RWPE2 (cell line): ENCODE measurements at regions not wholly inside any gene's neighbourhood (a gene's known extent, or its start where the extent isn't known, plus 50 kb on each side); places are given as distances from the start of the nearest gene placed in this dataset.
"Not testable (repeated sequence)": the region's sequence is repeated elsewhere in the genome, so short reads cannot be mapped to it uniquely, and the experiment has no call there.

Experiments used
- ATAC-seq: fragments of 200-7000 bp; cut with Tn5 transposase; 3 replicates; pipeline ENCODE4 v1.9.1; 2021; ENCODE audit warnings: low read depth
- DNase-seq: peaks from one replicate; pipeline ENCODE4 v3.0.0-alpha.2; 2020; ENCODE audit warnings: low spot score
- H3K27ac ChIP-seq: fragments of 450-650 bp; 2 replicates; pipeline ENCODE4 v1.5.1; 2017; ENCODE audit warnings: mild to moderate bottlenecking; ENCODE audit not compliant: poor library complexity, severe bottlenecking
- H3K27me3 ChIP-seq: fragments of 250-450 bp; sonication (Bioruptor Pico); 2 replicates; pipeline ENCODE4 v1.5.1; 2021; ENCODE audit warnings: mild to moderate bottlenecking, moderate library complexity; ENCODE audit not compliant: insufficient read depth, poor library complexity, severe bottlenecking
- H3K36me3 ChIP-seq: fragments of 250-450 bp; sonication (Bioruptor Pico); 2 replicates; pipeline ENCODE4 v1.5.1; 2020; ENCODE audit warnings: low read depth, mild to moderate bottlenecking, moderate library complexity
- H3K4me1 ChIP-seq: fragments of 250-450 bp; sonication (Bioruptor Pico); 2 replicates; pipeline ENCODE4 v1.5.1; 2021; ENCODE audit warnings: mild to moderate bottlenecking, moderate library complexity; ENCODE audit not compliant: insufficient read depth, poor library complexity, severe bottlenecking
- H3K4me3 ChIP-seq: fragments of 250-450 bp; sonication (Bioruptor Pico); 2 replicates; pipeline ENCODE4 v1.5.1; 2021; ENCODE audit warnings: mild to moderate bottlenecking, moderate library complexity; ENCODE audit not compliant: severe bottlenecking
- H3K9me3 ChIP-seq: fragments of 250-450 bp; sonication (Bioruptor Pico); 2 replicates; pipeline ENCODE4 v1.5.1; 2021; ENCODE audit warnings: mild to moderate bottlenecking, moderate library complexity; ENCODE audit not compliant: severe bottlenecking
- CTCF ChIP-seq: fragments of 450-650 bp; IDR thresholded peaks from one replicate; pipeline ENCODE4 v1.5.1; 2017; ENCODE audit warnings: mild to moderate bottlenecking, moderate library complexity; ENCODE audit not compliant: poor library complexity, severe bottlenecking

- Histone ChIP-seq H3K4me1 (peaks cover 5% of the 10 kb centered on the region), H3K4me3 (no peak overlapping the region), H3K9me3 (no peaks in the 10 kb centered on the region), H3K27me3 (no peaks in the 10 kb centered on the region), H3K36me3 (no peaks in the 10 kb centered on the region), H3K27ac (no peak overlapping the region)
- ATAC-seq (peak; percentile 72; the same call in 2 of the 3 replicates), DNase-seq (no peak)
- peak; percentile 69 for TF ChIP-seq CTCF
Measured at GRCh38 chr15:84108728-84109127, 126.8 kb upstream of the GOLGA6L4 start.

- no peak for TF ChIP-seq CTCF
- H3K4me3 ChIP-seq, result no peak overlapping the region
- H3K27me3 ChIP-seq, result no peaks in the 10 kb centered on the region
- H3K27ac ChIP-seq, result no peak overlapping the region
- DNase-seq (no peak), ATAC-seq (no peak)
- no peaks in the 10 kb centered on the region for H3K9me3 ChIP-seq
- H3K4me1 ChIP-seq, result peaks cover 8% of the 10 kb centered on the region
- H3K36me3 ChIP-seq, result no peaks in the 10 kb centered on the region
Measured at GRCh38 chr15:84111575-84111974, 124.0 kb upstream of the GOLGA6L4 start.

GRCh38 chr15:84112025-84112424 is 123.5 kb upstream of the GOLGA6L4 start:
- ATAC-seq (peak; percentile 83), DNase-seq (no peak)
- no peak for TF ChIP-seq CTCF
- Histone ChIP-seq H3K9me3 (no peaks in the 10 kb centered on the region), H3K36me3 (no peaks in the 10 kb centered on the region), H3K4me1 (peaks cover 8% of the 10 kb centered on the region), H3K4me3 (no peak overlapping the region), H3K27ac (no peak overlapping the region), H3K27me3 (no peaks in the 10 kb centered on the region)

GRCh38 chr15:84113919-84114318 is 121.7 kb upstream of the GOLGA6L4 start:
- Histone ChIP-seq H3K27me3 (no peaks in the 10 kb centered on the region), H3K4me3 (no peak overlapping the region)
- ATAC-seq, result no peak

GRCh38 chr15:84114680-84115079 is 120.9 kb upstream of the GOLGA6L4 start:
- H3K27me3 ChIP-seq, H3K36me3 ChIP-seq, H3K4me1 ChIP-seq, DNase-seq, ATAC-seq, H3K27ac ChIP-seq, H3K4me3 ChIP-seq, H3K9me3 ChIP-seq: not testable (repeated sequence)

More at GRCh38 chr15:84113919-84114318, 121.7 kb upstream of the GOLGA6L4 start:
- peaks cover 8% of the 10 kb centered on the region for H3K4me1 ChIP-seq
- no peak for TF ChIP-seq CTCF
- no peak for DNase-seq
- no peaks in the 10 kb centered on the region for H3K9me3 ChIP-seq
- H3K27ac ChIP-seq, result no peak overlapping the region
- H3K36me3 ChIP-seq, result no peaks in the 10 kb centered on the region
